Endothelial cell of umbilical vein (primary cell): ENCODE measurements at regions not wholly inside any gene's neighbourhood (a gene's known extent, or its start where the extent isn't known, plus 50 kb on each side); places are given as distances from the start of the nearest gene placed in this dataset.

Source experiments
- CTCF ChIP-seq, 2 donors: IDR thresholded peaks; 1 replicate in 1 of 2; 2 replicates in 1 of 2; pipeline ENCODE4 v1.5.1; 2011; ENCODE audit warnings: low read length in 2 of 2, mild to moderate bottlenecking in 2 of 2, moderate library complexity in 2 of 2, control low read depth in 1 of 2, inconsistent platforms in 1 of 2, low read depth in 1 of 2; ENCODE audit not compliant: insufficient read depth in 1 of 2; ENCODE audit errors: extremely low read depth in 1 of 2
- MAX ChIP-seq: IDR thresholded peaks from 2 replicates; pipeline ENCODE4 v1.6.1; 2011; ENCODE audit not compliant: insufficient read depth, insufficient read length

GRCh38 chr1:21344098-21344749 lies 54.0 kb upstream of the ECE1 start:
- TF ChIP-seq CTCF (IDR thresholded peaks at IDR 0.05; ENCODE audit: extremely low read depth in 1 of 2, insufficient read depth in 1 of 2, low read depth in 1 of 2, low read length in 2 of 2), result no peak
- TF ChIP-seq MAX, result no peak
